Liver (tissue), 3 donors: ENCODE measurements at regions not wholly inside any gene's neighbourhood (a gene's known extent, or its start where the extent isn't known, plus 50 kb on each side); places are given as distances from the start of the nearest gene placed in this dataset.

Experiments used
- CTCF ChIP-seq: fragments of 150-350 bp; IDR thresholded peaks from 2 replicates; pipeline ENCODE4 v1.5.1; 2017; ENCODE audit warnings: improper control_type of control experiment, low read depth, low read length; ENCODE audit not compliant: missing input control
- GABPA ChIP-seq, 2 donors: IDR thresholded peaks in 1 of 2; conservative IDR thresholded peaks in 1 of 2; 2 replicates each; pipeline ENCODE4 v1.6.1; 2016; ENCODE audit warnings: antibody characterized with exemption in 2 of 2, mild to moderate bottlenecking in 1 of 2, moderate library complexity in 1 of 2
- HNF4G ChIP-seq: IDR thresholded peaks from 2 replicates; pipeline ENCODE4 v1.6.1; 2016; ENCODE audit warnings: antibody characterized with exemption
- JUND ChIP-seq, 2 donors: IDR thresholded peaks; 2 replicates each; pipeline ENCODE4 v1.6.1; 2016; ENCODE audit warnings: antibody characterized with exemption in 2 of 2
- MAX ChIP-seq: IDR thresholded peaks from 2 replicates; pipeline ENCODE4 v1.6.1; 2016; ENCODE audit warnings: antibody characterized with exemption
- RAD21 ChIP-seq, 2 donors: IDR thresholded peaks; 2 replicates each; pipeline ENCODE4 v1.6.1; 2016; ENCODE audit warnings: antibody characterized with exemption in 2 of 2, mild to moderate bottlenecking in 2 of 2
- REST ChIP-seq: IDR thresholded peaks from 2 replicates; pipeline ENCODE4 v1.6.1; 2016; ENCODE audit warnings: antibody characterized with exemption, mild to moderate bottlenecking
- RXRA ChIP-seq, 2 donors: IDR thresholded peaks; 2 replicates each; pipeline ENCODE4 v1.6.1; 2017 to 2018; ENCODE audit warnings: antibody characterized with exemption in 2 of 2, mild to moderate bottlenecking in 1 of 2
- SP1 ChIP-seq: IDR thresholded peaks from 2 replicates; pipeline ENCODE4 v1.6.1; 2018; ENCODE audit warnings: antibody characterized with exemption, mild to moderate bottlenecking
- TAF1 ChIP-seq: conservative IDR thresholded peaks from 2 replicates; pipeline ENCODE4 v1.6.1; 2016; ENCODE audit warnings: antibody characterized with exemption, mild to moderate bottlenecking
- YY1 ChIP-seq: IDR thresholded peaks from 2 replicates; pipeline ENCODE4 v1.6.1; 2016; ENCODE audit warnings: antibody characterized with exemption, mild to moderate bottlenecking
- TF ChIP-seq, protein P1 (sequence below): IDR thresholded peaks from 2 replicates; pipeline ENCODE4 v1.6.1; 2016; ENCODE audit warnings: antibody characterized with exemption
- donor health status: healthy.
- donor health status: healthy.

DNA sequence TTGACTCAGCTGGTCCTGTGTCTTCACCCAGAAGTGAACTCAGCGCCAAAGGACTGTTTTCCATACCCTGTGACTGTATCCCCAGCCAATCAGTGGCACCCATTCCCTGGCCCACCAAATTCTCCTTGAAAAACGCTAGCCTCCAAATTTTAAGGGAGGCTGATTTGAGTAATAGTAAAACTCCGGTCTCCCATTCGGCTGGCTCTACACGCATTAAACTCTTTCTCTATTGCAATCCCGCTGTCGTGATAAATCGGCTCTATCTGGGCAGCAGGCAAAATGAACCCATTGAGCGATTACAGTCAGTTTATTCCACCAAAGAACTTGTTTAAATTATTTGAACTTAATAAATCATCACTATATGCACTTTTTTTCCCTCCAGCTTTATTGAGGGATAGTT, 55.9 kb upstream of the PPP1R26 start:
- TF ChIP-seq CTCF: no peak
- TF ChIP-seq TAF1: no peak
- TF ChIP-seq GABPA (IDR thresholded peaks at IDR 0.05 in 1 of 2, conservative IDR thresholded peaks at IDR 0.05 in 1 of 2): no peak
- TF ChIP-seq MAX: no peak
- TF ChIP-seq JUND (IDR thresholded peaks at IDR 0.05): no peak
- no peak for TF ChIP-seq HNF4G
- TF ChIP-seq REST: no peak
- TF ChIP-seq YY1: no peak
- TF ChIP-seq, protein P1, sequence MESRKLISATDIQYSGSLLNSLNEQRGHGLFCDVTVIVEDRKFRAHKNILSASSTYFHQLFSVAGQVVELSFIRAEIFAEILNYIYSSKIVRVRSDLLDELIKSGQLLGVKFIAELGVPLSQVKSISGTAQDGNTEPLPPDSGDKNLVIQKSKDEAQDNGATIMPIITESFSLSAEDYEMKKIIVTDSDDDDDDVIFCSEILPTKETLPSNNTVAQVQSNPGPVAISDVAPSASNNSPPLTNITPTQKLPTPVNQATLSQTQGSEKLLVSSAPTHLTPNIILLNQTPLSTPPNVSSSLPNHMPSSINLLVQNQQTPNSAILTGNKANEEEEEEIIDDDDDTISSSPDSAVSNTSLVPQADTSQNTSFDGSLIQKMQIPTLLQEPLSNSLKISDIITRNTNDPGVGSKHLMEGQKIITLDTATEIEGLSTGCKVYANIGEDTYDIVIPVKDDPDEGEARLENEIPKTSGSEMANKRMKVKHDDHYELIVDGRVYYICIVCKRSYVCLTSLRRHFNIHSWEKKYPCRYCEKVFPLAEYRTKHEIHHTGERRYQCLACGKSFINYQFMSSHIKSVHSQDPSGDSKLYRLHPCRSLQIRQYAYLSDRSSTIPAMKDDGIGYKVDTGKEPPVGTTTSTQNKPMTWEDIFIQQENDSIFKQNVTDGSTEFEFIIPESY: no peak
- TF ChIP-seq RAD21 (IDR thresholded peaks at IDR 0.05): no peak
- no peak for TF ChIP-seq RXRA (IDR thresholded peaks at IDR 0.05)
- TF ChIP-seq SP1: no peak
